ENCODE measurements at regions not wholly inside any gene's neighbourhood (a gene's known extent, or its start where the extent isn't known, plus 50 kb on each side); places are given as distances from the start of the nearest gene placed in this dataset.

- no peaks in the 10 kb centered on the region for H3K9me3 ChIP-seq
- no peaks in the 10 kb centered on the region for H3K36me3 ChIP-seq
- no peak for TF ChIP-seq CTCF (IDR thresholded peaks at IDR 0.05)
- DNase-seq (no peak), ATAC-seq (no peak)
- H3K27me3 ChIP-seq (ENCODE audit: low read depth): no peaks in the 10 kb centered on the region
- intact Hi-C loops (cut with DNase I): no loop called here
- no peaks in the 10 kb centered on the region for H3K4me1 ChIP-seq
- no peak overlapping the region for H3K4me3 ChIP-seq
- H3K27ac ChIP-seq: no peak overlapping the region
Measured at GRCh38 chr13:61170856-61171255, 244.8 kb downstream of the PCDH20 start.

DNA sequence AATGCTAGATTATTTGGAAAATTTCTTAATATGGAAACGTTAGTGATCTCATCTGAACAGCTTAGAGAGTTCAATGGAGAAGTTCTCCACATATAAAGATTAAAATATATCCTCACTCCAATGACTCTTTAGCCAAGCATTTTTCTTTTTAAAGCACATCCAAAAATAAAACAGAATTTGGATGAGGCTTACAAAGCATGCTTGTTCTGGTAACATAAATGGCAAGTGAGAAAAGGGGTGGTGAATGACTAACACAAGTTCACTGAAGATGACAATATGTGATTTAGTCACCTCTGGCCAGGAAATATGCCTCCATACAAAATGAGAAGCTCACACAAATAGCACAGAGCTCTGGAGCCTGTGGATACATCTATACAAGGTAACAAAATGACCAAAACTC, 253.0 kb downstream of the PCDH20 start:
- Histone ChIP-seq H3K9me3 (no peaks in the 10 kb centered on the region), H3K27ac (no peak overlapping the region), H3K27me3 (ENCODE audit: low read depth) (no peaks in the 10 kb centered on the region), H3K4me3 (no peak overlapping the region), H3K36me3 (no peaks in the 10 kb centered on the region), H3K4me1 (no peaks in the 10 kb centered on the region)
- no peak for DNase-seq
- intact Hi-C loops (cut with DNase I): no loop called here
- TF ChIP-seq CTCF (IDR thresholded peaks at IDR 0.05): no peak
- ATAC-seq: peak in 1 of 2 donors; percentile 16

DNA sequence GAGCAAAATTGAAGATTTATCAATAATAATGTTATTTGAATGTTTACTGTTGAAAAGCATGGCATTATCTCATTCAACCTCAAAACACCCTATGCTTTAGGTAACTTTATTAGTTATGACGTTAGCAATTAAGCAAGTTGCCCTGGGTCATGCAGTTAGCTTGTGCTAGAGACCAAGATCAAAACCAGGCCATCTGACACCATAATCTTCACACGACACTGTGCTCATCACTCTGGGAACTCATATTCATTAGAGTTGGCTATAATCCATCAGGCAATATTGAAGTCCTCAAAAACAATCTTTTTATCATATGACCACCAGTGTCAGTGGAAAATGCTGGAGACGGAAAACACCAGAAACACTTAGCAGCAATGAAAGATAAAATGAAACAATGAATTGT, 253.5 kb downstream of the PCDH20 start:
- Histone ChIP-seq H3K27ac (no peak overlapping the region), H3K4me1 (no peaks in the 10 kb centered on the region), H3K4me3 (no peak overlapping the region), H3K9me3 (no peaks in the 10 kb centered on the region), H3K27me3 (ENCODE audit: low read depth) (no peaks in the 10 kb centered on the region), H3K36me3 (no peaks in the 10 kb centered on the region)
- ATAC-seq (peak in 1 of 2 donors; percentile 52), DNase-seq (no peak)
- intact Hi-C loops (cut with DNase I): no loop called here
- TF ChIP-seq CTCF (IDR thresholded peaks at IDR 0.05): no peak

DNA sequence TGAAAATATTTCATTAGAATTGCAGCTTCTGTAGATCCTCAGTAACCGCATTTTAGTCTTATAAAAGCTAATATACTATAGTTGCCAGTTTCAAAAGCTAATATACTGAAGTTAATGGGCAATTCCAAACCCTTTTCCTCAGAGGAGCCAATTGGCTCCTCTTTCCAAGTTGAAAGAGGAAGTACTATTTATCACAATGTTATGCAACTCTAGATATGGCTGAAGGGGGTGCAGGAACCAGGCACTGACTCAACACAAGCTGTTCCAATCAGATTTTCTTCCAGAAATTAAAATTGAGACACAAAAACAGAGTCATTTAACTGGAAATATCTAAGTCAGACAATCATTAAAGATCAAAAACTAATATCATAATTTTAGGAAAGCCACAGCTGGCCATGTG, 258.9 kb downstream of the PCDH20 start:
- no peak for ATAC-seq
- TF ChIP-seq CTCF (IDR thresholded peaks at IDR 0.05): no peak
- Histone ChIP-seq H3K9me3 (no peaks in the 10 kb centered on the region), H3K4me1 (no peaks in the 10 kb centered on the region), H3K36me3 (no peaks in the 10 kb centered on the region), H3K27me3 (ENCODE audit: low read depth) (no peaks in the 10 kb centered on the region), H3K27ac (no peak overlapping the region), H3K4me3 (no peak overlapping the region)
- DNase-seq: no peak
- intact Hi-C loops (cut with DNase I): no loop called here

DNA sequence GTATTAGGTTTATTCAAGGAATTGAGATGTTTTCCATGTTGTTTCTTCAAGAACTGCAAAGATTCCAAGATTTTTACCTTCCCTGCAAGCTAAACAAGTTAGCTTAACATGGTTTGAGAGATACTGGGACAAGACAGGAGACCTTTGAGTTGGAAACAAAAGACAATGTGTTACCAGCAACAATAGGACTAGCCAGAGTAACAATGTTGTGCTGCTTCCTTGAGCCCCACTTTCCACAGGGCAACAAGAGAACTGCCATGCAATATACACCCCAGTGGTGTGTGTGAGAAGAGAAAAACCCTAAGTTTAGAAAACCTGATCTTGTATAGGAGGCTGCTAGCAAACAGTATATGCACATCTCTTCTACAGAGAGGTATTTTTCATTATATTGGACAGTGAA, 264.6 kb downstream of the PCDH20 start:
- H3K9me3 ChIP-seq: no peaks in the 10 kb centered on the region
- no peak overlapping the region for H3K27ac ChIP-seq
- intact Hi-C loops (cut with DNase I): no loop called here
- H3K36me3 ChIP-seq: no peaks in the 10 kb centered on the region
- H3K4me3 ChIP-seq: no peak overlapping the region
- ATAC-seq (no peak), DNase-seq (no peak)
- H3K4me1 ChIP-seq: no peaks in the 10 kb centered on the region
- TF ChIP-seq CTCF (IDR thresholded peaks at IDR 0.05): no peak
- H3K27me3 ChIP-seq (ENCODE audit: low read depth): no peaks in the 10 kb centered on the region

GRCh38 chr13:61149331-61149730, 266.3 kb downstream of the PCDH20 start:
- H3K4me3 ChIP-seq: no peak overlapping the region
- H3K9me3 ChIP-seq: no peaks in the 10 kb centered on the region
- H3K27me3 ChIP-seq (ENCODE audit: low read depth): no peaks in the 10 kb centered on the region
- no peaks in the 10 kb centered on the region for H3K36me3 ChIP-seq
- no peak overlapping the region for H3K27ac ChIP-seq
- no peaks in the 10 kb centered on the region for H3K4me1 ChIP-seq
- ATAC-seq (no peak), DNase-seq (no peak)
- intact Hi-C loops (cut with DNase I): no loop called here
- TF ChIP-seq CTCF (IDR thresholded peaks at IDR 0.05): no peak
